Mesothelial cell of epicardium (in vitro differentiated cells): ENCODE measurements at regions not wholly inside any gene's neighbourhood (a gene's known extent, or its start where the extent isn't known, plus 50 kb on each side); places are given as distances from the start of the nearest gene placed in this dataset.
"Not testable (repeated sequence)": the region's sequence is repeated elsewhere in the genome, so short reads cannot be mapped to it uniquely, and the experiment has no call there.

Source experiments
- DNase-seq, 2 experiments: peaks; one replicate each; pipeline ENCODE4 v3.0.0; 2021; ENCODE audit warnings: low spot score in 2 of 2; ENCODE audit not compliant: unreplicated experiment in 2 of 2
- H3K27ac Mint-ChIP-seq: 2 replicates; pipeline ENCODE4 v1.8.0; 2021; ENCODE audit warnings: mixed read lengths
- H3K27me3 Mint-ChIP-seq: 2 replicates; pipeline ENCODE4 v1.8.0; 2021; ENCODE audit warnings: low read depth, mixed read lengths
- H3K36me3 Mint-ChIP-seq: 2 replicates; pipeline ENCODE4 v1.8.0; 2021; ENCODE audit warnings: mixed read lengths
- H3K4me1 Mint-ChIP-seq: 2 replicates; pipeline ENCODE4 v1.8.0; 2021; ENCODE audit warnings: mixed read lengths
- H3K4me3 Mint-ChIP-seq: 2 replicates; pipeline ENCODE4 v1.8.0; 2021; ENCODE audit warnings: mild to moderate bottlenecking, moderate library complexity, mixed read lengths
- H3K9me3 Mint-ChIP-seq: 2 replicates; pipeline ENCODE4 v1.8.0; 2021; ENCODE audit warnings: mixed read lengths
- TF ChIP-seq, protein P1 (sequence below): fragments of 200-600 bp; sonication (generic); IDR thresholded peaks from one replicate; pipeline ENCODE4 v1.5.0; 2021; ENCODE audit warnings: antibody characterized with exemption; ENCODE audit not compliant: unreplicated experiment

DNA sequence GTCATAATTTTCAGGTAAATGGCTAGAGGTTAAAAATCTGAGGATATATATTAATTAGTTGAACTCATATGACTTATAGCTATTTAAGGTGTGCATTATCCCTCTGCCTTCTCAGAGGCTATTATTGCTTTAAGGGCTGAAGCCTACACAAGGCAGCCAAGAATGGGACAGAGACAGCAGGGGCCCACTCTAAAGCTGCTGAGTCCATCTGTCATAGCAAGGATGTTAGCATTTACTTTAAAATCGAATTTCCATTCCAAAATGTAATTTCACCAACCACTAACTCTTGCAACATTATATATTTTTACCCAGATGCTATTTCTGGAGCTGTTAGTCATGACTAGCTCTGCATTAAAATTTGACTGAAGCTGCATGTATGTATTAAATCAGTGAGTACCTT, 236.3 kb upstream of the FSIP2 start:
- peaks cover 35% of the 10 kb centered on the region for H3K9me3 Mint-ChIP-seq
- no peaks in the 10 kb centered on the region for H3K4me1 Mint-ChIP-seq

DNA sequence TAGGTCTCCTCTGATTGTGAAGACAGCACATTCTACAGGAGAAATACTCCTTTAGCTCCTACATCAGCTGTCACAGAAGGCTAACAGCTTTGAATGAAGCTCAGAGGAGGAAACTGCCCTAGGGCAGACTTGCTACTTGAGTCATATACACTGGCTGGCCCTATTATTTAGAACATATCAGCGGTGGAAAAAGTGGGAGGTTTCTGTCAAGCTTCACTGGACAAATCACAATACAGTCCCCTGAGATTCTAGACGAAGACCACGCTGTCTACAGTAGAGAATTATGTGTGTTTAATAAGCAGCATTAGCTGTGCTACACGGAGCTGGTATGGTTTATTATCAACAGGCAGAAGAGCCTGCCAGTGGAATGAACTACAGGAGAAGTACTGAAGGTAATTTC, 230.9 kb upstream of the FSIP2 start:
- TF ChIP-seq, protein P1, sequence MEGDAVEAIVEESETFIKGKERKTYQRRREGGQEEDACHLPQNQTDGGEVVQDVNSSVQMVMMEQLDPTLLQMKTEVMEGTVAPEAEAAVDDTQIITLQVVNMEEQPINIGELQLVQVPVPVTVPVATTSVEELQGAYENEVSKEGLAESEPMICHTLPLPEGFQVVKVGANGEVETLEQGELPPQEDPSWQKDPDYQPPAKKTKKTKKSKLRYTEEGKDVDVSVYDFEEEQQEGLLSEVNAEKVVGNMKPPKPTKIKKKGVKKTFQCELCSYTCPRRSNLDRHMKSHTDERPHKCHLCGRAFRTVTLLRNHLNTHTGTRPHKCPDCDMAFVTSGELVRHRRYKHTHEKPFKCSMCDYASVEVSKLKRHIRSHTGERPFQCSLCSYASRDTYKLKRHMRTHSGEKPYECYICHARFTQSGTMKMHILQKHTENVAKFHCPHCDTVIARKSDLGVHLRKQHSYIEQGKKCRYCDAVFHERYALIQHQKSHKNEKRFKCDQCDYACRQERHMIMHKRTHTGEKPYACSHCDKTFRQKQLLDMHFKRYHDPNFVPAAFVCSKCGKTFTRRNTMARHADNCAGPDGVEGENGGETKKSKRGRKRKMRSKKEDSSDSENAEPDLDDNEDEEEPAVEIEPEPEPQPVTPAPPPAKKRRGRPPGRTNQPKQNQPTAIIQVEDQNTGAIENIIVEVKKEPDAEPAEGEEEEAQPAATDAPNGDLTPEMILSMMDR = no peak
- Mint-ChIP-seq H3K27me3 (no peaks in the 10 kb centered on the region), H3K9me3 (peaks cover 57% of the 10 kb centered on the region), H3K4me1 (no peaks in the 10 kb centered on the region), H3K4me3 (no peak overlapping the region), H3K36me3 (peaks cover 46% of the 10 kb centered on the region), H3K27ac (no peak overlapping the region)
- no peak for DNase-seq

More for the DNA sequence above, 236.3 kb upstream of the FSIP2 start:
- TF ChIP-seq, protein P1 = no peak
- Mint-ChIP-seq H3K27me3 (no peaks in the 10 kb centered on the region), H3K36me3 (peaks cover 35% of the 10 kb centered on the region), H3K4me3 (no peak overlapping the region), H3K27ac (no peak overlapping the region)
- no peak for DNase-seq

DNA sequence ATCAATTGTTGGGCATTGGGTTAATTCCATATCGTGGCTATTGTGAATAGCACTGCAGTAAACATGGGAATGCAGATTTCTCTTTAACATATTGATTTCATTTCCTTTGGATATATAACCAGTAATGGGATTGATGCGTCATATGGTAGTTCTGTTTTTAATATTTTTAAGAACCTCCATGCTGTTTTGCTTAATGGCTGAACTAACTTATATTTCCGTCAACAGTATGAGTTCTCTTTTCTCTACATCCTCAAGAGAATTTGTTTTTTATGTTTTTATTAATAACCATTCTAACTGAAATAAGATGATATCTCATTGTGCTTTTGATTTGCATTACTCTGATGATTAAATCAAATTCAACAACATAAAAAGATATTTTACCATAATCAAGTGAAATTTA, 228.5 kb upstream of the FSIP2 start:
- no peak for DNase-seq
- no peaks in the 10 kb centered on the region for H3K27me3 Mint-ChIP-seq
- no peaks in the 10 kb centered on the region for H3K4me1 Mint-ChIP-seq
- no peak overlapping the region for H3K27ac Mint-ChIP-seq
- peaks cover 41% of the 10 kb centered on the region for H3K9me3 Mint-ChIP-seq
- no peak overlapping the region for H3K4me3 Mint-ChIP-seq
- H3K36me3 Mint-ChIP-seq = peaks cover 37% of the 10 kb centered on the region
- TF ChIP-seq, protein P1 = no peak

DNA sequence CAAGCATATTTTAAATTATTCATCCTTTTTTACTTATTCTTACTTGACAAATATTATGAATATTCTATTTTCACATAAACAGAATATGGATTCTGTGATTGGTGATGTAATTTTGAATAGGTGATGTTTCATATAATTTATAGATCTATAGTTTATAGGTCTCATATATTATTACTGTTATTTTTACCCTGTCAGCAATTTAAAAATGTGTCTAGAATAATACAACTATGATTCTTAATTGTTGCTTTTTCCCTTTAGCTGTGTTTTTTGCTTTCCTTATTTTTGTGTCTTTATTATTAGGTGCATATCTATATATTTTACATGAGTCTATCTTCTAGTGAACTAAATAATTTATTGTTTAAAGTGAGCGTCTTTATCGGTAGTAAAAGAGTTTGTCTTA, 226.7 kb upstream of the FSIP2 start:
- Mint-ChIP-seq H3K27me3 (no peaks in the 10 kb centered on the region), H3K9me3 (peaks cover 46% of the 10 kb centered on the region), H3K27ac (no peak overlapping the region), H3K4me1 (no peaks in the 10 kb centered on the region), H3K4me3 (no peak overlapping the region), H3K36me3 (peaks cover 45% of the 10 kb centered on the region)
- TF ChIP-seq, protein P1 = no peak
- no peak for DNase-seq

GRCh38 chr2:185522472-185522871, 216.1 kb upstream of the FSIP2 start:
- Mint-ChIP-seq H3K36me3 (peaks cover 22% of the 10 kb centered on the region), H3K4me1 (no peaks in the 10 kb centered on the region), H3K27ac (no peak overlapping the region), H3K27me3 (no peaks in the 10 kb centered on the region), H3K4me3 (no peak overlapping the region), H3K9me3 (peaks cover 33% of the 10 kb centered on the region)
- DNase-seq = no peak
- TF ChIP-seq, protein P1 = no peak

DNA sequence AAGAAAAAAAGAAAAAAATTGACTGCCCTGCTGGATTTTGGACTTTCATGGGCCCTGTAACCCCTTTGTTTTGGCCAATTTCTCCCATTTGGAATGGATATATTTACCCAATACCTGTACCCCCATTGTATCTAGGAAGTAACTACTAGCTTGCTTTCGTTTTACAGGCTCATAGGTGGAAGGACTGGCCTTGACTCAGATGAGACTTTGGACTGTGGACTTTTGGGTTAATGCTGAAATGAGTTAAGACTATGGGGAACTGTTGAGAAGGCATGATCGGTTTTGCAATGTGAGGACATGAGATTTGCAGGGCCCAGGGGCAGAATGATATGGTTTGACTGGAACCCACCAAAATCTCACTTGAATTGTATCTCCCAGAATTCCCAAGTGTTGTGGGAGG, 214.4 kb upstream of the FSIP2 start:
- H3K9me3 Mint-ChIP-seq = peaks cover 39% of the 10 kb centered on the region
- not testable (repeated sequence) for H3K27me3 Mint-ChIP-seq, H3K4me3 Mint-ChIP-seq, H3K4me1 Mint-ChIP-seq, H3K27ac Mint-ChIP-seq, DNase-seq
- peaks cover 27% of the 10 kb centered on the region for H3K36me3 Mint-ChIP-seq
